A549 (cell line): ENCODE measurements at regions not wholly inside any gene's neighbourhood (a gene's known extent, or its start where the extent isn't known, plus 50 kb on each side); places are given as distances from the start of the nearest gene placed in this dataset.

ENCODE experiments used
- CEBPB ChIP-seq, 2 experiments: fragments of >200 bp in 1 of 2; sonication (Bioruptor Twin) in 1 of 2; formaldehyde crosslinking in 1 of 2; IDR thresholded peaks; 2 replicates each; pipeline ENCODE4 v1.6.1; 2012 to 2016
- CTCF ChIP-seq: fragments of >200 bp; sonication (Bioruptor Twin); formaldehyde crosslinking; IDR thresholded peaks from 3 replicates; pipeline ENCODE4 v1.5.1; 2016
- ELK1 ChIP-seq: fragments of 150-350 bp; IDR thresholded peaks from 2 replicates; pipeline ENCODE4 v1.6.1; 2014; ENCODE audit warnings: low read depth, mild to moderate bottlenecking, low read length
- EP300 ChIP-seq, 2 experiments: fragments of >200 bp; sonication (Bioruptor Twin); formaldehyde crosslinking; IDR thresholded peaks; 2 replicates in 1 of 2; 3 replicates in 1 of 2; pipeline ENCODE4 v1.6.1; 2016 to 2017
- HMGXB4 ChIP-seq: fragments of 250-450 bp; sonication (Bioruptor Pico); IDR thresholded peaks from 2 replicates; pipeline ENCODE4 v1.5.0; 2021; ENCODE audit warnings: mild to moderate bottlenecking, moderate library complexity, borderline replicate concordance
- MAZ ChIP-seq: fragments of 150-350 bp; IDR thresholded peaks from 2 replicates; pipeline ENCODE4 v1.6.1; 2014; ENCODE audit warnings: antibody characterized with exemption, low read depth, low read length, borderline replicate concordance
- NR3C1 ChIP-seq: fragments of >200 bp; sonication (Bioruptor Twin); formaldehyde crosslinking; IDR thresholded peaks from 3 replicates; pipeline ENCODE4 v1.6.1; 2017
- POLR2A ChIP-seq: IDR thresholded peaks from 2 replicates; pipeline ENCODE4 v1.6.1; 2012; ENCODE audit warnings: mild to moderate bottlenecking, low read length
- RAD21 ChIP-seq, 2 experiments: fragments of >200 bp in 1 of 2; sonication (Bioruptor Twin) in 1 of 2; formaldehyde crosslinking in 1 of 2; IDR thresholded peaks in 1 of 2; conservative IDR thresholded peaks in 1 of 2; 2 replicates in 1 of 2; 3 replicates in 1 of 2; pipeline ENCODE4 v1.6.1; 2012 to 2018; ENCODE audit warnings: inconsistent platforms in 1 of 2
- REST ChIP-seq: fragments of 200-600 bp; sonication (generic); IDR thresholded peaks from 2 replicates; pipeline ENCODE4 v1.6.1; 2016; ENCODE audit warnings: antibody characterized with exemption, mild to moderate bottlenecking, moderate library complexity

GRCh38 chr3:1540686-1541085 is 447.9 kb downstream of the CNTN6 start:
- TF ChIP-seq HMGXB4 = no peak
- no peak for TF ChIP-seq CTCF
- no peak for TF ChIP-seq EP300 (IDR thresholded peaks at IDR 0.05)
- no peak for TF ChIP-seq POLR2A
- no peak for TF ChIP-seq NR3C1
- TF ChIP-seq ELK1 = no peak
- TF ChIP-seq MAZ = no peak
- TF ChIP-seq CEBPB (IDR thresholded peaks at IDR 0.05) = no peak
- TF ChIP-seq RAD21 (conservative IDR thresholded peaks at IDR 0.05 in 1 of 2, IDR thresholded peaks at IDR 0.05 in 1 of 2) = no peak
- TF ChIP-seq REST = no peak
